ENCODE measurements at regions not wholly inside any gene's neighbourhood (a gene's known extent, or its start where the extent isn't known, plus 50 kb on each side); places are given as distances from the start of the nearest gene placed in this dataset.
A peak's percentile ranks its signal among the peaks of the same experiment; 100 is the strongest.

DNA sequence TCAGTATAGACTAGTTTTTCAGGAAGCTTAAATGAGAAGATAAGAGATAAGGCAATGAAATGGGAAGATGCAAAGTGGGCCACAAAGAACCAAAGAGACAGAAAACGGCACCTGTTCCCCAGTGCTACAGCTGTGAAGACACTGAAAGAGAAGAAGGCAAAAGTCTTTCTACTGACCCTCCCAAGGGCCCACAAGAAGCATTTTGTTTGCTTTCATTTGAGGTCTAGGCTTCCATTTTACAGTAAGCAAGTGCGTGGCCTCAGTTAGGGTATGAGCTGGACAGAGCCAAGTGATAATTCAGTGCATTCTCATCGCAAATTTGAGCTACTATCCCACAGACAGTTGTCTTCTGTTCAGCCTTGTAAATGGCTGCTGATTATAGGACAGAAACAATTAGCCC, 53.4 kb upstream of the STK17B start:
- no peak for DNase-seq (ENCODE audit: low read depth)

DNA sequence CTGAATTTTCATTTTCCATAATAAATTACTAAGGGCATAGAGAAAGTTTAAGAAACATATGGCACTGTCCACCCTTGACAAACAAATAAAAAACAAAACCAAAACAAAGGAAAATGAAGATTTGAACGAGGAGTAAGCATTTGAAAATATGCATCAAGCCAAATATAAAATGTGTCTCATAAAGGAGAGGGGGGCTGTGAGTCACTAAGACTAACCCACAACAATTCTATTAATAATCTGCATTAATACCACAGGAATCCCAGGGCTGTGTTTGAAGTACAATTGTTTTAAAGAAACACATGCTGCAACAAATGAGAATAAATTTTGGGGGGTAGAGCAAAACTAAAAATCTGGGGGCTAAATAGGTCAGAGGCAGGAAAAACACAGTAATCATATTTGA, 53.8 kb upstream of the STK17B start:
- DNase-seq (ENCODE audit: low read depth), result no peak

DNA sequence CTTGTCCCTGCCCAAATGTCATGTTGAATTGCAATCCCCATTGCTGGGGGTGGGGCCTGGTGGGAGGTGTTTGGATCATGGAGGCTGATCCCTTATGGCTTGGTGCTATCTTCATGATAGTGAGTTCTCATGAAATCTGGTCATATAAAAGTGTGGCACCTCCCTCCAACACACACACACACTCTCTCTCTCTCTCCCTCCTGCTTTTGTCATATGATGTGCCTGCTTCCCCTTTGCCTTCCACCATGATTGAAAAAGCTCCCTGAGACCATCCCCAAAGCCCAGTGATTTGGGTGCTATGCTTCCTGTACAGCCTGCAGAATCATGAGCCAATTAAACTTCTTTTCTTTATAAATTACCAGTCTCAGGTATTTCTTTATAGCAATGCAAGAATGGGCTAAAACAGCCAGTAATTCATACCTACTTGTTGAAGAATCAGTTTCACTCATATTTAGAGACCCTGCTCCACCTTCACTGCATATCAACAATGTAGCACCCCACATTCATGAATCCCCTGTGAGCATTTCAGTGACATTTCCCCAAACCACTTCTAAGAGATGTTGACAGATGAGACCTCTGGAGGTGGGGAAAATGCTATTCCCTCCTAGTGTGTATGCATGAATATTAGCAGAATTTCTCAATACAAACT, 54.8 kb upstream of the STK17B start:
- DNase-seq (ENCODE audit: low read depth), result no peak

DNA sequence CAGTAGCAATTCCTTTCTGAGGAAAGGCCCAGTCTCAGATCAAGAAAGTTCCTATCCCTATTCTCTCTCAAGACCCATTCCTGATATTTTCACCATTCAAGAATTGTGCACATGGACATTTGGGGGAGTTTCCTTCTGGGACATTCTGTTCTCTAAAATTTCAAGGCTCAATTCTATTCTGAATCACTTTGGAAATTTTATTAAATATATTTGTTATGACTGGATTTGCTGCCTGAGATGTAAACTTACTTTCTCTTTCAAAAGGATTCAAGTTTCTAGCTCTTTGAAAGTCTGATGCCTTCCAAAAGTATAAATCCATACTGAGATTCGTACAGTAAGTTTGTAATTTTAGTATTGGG, 55.3 kb upstream of the STK17B start:
- no peak for DNase-seq (ENCODE audit: low read depth)

DNA sequence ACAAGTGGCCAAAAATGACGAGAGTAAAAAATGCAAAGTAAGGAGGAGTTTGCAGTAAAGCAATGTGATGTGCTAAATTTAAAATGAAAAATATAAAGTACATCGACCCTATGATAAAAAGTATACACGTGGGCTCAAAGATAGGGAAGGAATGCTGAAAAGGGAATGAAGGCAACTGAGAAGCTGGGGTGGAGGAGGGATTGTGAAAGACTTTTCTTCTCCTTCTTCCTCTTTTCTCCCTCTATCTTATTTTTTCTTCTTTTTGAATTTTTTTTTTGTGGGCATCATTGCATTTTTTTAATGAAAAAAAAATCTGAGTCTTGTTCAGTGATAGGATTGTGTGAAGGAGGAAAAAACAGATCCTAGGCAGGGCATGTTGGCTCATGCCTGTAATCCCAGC, 57.6 kb upstream of the STK17B start:
- DNase-seq (ENCODE audit: low read depth), result no peak

DNA sequence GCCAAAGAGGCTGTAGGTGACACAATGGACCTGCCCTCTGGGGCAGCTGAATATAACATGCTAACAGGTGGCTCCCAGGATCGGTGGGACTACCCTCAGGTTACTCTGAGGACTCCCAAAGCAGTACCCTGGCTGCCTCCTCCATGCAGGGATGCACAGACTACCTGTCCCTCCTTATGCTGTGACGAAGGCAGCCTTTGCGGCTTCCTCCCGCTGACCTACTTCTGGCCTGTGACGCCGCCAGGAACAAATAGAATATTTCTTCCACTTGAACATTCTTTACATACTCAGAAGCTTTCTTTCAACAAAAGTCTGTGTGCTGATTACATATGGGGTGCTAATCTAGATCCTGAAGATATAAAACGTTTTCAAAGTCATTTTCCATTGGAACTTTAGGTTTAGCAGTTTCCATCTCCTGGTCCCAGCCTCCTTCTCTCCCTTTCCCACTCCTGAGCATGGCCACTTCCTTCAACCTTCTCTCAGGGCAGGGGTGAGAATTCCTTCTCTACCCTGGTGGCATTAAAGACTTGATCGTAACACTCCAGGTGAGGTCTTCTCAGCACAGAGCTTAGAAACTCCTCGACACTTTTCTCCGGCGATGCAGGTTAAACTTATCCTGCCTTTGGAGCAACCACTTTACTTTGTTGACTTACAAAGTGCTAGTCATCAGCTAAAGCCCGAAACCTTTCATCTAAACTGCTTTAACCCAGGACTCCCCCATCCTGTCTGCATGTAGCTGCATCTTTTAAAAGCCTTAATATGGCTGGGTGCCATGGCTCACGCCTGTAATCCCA, 58.9 kb upstream of the STK17B start:
- peak; percentile 21 for DNase-seq (ENCODE audit: low read depth)

DNA sequence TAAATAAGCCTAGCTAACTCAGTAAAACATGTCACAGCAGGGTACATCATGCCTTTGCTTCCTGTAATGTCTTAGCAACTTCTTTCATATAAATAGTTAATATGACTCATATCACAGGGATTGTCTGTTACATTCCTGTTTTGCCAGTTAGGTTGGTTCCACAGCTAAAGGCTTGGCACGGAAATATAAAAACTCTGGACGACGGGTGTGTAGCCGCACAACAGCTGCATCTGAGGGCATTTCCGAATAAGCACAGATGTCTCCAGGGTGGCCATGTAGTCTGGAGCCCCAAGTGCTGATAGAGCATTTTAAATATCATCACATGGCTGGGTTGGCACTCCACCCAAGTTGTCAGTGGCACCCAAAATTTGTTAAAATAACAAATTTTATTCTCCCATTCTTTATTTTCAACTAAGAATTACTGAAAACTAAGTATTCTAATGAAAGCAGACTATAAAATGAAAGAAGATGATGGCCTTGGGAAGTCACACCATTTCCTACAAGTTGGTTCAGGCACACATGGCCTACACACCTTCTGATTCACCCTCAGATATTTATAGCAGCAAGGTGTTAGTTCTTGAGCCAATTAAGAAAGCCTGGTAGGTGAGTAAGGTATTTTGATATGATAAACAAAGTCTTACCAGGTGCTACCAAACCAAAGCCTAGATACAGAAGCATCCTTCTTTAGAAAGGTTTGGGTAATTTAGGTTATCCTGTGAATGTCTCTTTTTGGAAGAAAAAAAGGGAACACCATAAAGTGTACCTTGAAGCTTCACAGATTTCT, 61.8 kb upstream of the STK17B start:
- no peak for DNase-seq (ENCODE audit: low read depth)

DNA sequence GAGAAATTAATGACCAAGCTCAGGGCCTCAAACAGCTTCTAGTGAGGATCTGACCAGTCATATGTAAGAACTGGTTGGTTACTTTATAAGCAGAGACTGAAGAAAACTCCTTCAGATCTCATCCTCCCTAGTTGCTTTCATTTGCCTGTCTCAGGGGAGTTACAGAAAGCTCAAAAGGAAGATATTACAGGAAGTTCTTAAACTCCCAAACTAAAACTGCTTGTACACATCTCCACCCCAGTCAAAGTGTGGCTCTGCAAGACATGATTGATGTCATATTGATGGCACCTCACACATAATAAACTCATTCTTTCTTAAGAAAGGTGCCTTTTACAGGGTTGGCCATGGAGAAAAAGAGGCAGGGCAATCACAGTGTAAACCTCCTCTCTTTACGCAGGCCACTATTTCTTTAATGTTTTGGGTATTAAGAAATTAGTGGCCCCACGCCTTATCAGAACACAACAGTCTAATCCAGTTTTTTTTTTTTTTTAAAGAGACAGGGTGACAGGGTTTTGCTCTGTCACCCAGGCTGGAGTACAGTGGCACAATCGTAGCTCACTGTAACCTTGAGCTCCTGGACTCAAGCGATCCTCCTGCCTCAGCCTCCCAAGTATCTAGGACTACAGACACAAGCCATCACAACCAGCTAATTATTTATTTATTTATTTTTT, 62.6 kb upstream of the STK17B start:
- no peak for DNase-seq (ENCODE audit: low read depth)

DNA sequence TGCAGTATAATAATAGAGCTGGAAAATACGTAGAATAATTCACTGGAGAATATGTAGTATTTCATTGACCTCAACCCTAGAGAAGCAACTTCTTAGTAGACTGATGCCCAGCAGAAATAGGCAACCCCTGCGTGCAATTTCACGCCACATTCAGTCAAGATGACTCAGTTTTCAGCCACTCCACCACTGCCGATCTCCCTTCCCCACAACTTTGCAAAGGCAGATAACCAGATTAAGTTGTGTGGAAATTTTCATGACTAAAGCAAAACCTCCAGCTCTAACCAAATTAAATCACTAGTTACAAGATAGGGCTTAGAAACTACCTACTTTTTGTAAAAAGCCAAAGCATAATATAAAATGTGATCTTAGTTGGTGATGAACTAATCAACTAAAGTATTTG, 63.3 kb upstream of the STK17B start:
- peak; percentile 27 for DNase-seq (ENCODE audit: low read depth)

DNA sequence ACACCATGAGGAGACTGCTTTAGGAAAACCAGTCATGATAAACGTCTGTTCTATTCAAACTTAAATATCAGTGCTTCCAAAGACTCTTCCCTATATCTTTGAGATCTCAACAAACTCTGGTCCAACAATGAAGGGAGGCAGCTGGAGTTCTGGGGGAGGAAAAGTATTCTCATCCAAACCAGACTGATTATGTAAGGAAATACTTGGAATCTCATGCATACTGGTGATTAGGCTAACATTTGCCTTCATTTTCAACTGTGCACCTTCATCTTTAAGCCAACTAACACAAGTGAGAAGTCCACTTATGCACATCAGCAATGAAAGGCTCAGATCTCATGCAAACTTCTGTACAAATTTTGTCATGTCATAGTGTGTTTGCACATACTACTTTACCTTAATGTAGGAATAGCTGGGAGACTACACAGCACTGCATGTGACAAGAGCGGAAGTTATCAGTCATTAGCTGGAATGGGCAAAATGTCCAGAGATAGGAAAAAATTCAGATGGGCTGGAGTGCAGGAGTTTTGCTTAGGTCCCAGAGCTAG, 67.5 kb upstream of the STK17B start:
- no peak for DNase-seq (ENCODE audit: low read depth)

DNA sequence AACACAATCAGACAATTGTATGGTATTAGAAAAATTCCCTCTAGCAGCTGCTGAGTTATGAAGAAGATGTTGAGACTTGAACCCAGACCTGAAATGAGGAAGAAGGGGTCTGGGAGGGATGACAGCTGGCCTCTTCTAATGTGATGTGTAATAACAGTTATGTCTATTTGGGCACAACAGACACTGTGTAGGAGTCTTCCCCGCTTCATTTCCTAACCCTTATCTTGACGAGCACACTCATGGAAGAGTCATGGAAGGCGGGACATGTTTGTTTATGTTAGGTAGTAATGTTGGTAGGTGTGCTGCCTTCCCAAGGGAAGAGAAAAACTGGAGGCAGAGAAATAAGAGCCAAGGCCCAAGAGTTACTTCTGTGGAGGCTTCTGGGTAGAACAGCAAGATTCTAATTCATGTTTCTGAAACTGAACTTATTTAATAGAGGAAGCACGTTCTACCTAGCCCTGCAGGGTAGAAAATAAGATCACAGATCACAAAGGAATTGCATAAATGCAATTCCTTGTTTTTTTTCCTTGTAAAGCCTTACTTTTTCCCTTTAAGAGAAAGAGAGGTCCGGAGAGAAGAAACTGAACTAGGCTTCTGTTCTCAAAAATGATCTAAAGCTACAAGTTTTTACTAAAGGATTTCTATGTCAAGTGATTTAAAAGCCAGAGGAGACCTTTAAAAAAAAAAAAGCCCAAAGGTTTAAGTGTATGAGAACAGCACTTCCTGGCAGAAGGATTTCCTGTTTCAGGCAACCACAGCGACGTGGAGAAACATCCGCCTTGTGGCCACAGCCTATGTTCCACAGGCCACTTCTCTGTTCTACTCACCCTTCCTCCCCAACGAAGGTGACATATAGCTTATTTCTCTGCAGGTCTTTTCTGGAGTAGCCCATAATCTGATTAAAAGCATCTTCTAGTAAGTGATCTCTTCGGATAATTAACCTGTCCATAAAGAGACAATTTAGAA, 68.5 kb upstream of the STK17B start:
- peak; percentile 71 for DNase-seq (ENCODE audit: low read depth)

DNA sequence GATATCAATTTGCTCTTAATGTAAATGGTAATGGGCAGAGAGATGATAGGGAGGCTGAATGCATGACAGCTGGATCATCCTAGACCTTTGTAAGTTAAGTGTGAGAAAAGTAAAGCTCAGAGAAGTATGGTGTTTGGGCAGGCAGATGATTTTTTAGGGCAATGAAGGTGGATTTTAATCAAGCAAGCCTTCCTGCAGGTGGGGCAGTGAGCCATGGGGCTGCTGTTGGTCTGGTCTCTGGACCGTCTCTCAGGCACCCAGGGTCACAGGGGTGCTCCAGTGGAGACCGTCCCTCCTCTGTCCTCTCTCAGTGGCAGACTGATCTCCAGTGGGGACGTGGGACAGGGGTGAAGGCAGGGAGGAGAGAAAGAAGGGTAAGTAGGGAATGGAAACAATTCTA, 69.8 kb upstream of the STK17B start:
- DNase-seq (ENCODE audit: low read depth), result no peak

DNA sequence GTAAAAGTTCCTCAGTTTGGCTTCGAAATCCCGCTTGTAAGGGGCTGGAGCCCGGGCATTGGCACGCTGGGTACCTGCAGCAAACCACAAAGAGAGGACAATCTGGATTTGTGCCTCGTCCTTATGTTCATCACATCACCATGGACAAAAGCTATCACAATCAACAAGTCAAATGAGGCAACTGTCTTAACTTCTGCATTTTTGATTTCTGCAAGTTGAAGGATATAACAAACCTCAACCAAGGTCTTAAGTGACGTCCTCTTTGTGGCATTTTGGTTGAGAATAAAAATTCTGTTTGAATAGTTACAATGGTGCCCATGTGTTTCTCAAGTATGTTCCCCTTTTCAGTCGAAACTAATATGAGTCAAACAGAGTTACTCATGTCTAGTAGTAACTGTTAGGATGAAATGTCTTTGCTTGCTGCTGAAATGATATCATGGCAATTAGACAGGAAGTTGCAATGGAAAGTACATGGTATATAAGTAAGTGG, 70.8 kb upstream of the STK17B start:
- no peak for DNase-seq (ENCODE audit: low read depth)

DNA sequence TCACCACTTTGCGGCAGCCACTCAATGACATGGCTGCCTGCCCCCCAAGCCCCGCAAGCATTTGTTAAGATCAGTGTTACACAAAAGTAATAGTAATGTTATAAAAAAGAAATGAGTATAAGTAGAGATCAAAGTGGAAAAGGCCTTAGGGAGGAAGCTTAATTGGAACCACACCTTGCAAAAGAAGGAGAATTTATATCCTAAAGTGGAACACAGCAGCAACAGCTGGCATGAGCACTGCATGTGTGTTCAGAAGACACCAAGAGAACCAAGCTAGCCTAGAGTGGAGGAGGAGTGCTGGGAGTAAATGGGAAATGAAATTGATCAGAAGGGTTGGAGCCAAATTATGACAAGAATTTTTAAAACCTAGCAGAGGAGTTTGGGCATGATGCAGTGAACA, 73.1 kb upstream of the STK17B start:
- DNase-seq (ENCODE audit: low read depth), result no peak

DNA sequence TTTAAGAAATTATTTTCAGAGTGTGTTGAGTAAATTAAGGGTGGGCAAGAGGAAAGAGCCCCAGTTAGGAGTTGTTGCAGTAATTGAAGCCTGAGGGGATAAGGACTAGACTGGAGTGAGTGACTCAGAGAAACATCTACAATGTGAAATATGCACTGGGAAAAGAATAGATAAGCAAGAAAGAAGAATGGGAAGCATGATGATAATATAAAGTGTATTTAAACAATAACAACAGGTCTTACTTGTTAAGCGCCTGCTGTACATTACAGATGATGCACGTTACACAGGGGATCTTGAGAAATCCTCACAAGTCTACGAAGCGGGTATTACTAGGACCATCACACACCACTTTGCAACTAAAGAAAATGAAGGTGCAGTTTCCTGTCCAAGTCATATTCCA, 73.6 kb upstream of the STK17B start:
- no peak for DNase-seq (ENCODE audit: low read depth)

DNA sequence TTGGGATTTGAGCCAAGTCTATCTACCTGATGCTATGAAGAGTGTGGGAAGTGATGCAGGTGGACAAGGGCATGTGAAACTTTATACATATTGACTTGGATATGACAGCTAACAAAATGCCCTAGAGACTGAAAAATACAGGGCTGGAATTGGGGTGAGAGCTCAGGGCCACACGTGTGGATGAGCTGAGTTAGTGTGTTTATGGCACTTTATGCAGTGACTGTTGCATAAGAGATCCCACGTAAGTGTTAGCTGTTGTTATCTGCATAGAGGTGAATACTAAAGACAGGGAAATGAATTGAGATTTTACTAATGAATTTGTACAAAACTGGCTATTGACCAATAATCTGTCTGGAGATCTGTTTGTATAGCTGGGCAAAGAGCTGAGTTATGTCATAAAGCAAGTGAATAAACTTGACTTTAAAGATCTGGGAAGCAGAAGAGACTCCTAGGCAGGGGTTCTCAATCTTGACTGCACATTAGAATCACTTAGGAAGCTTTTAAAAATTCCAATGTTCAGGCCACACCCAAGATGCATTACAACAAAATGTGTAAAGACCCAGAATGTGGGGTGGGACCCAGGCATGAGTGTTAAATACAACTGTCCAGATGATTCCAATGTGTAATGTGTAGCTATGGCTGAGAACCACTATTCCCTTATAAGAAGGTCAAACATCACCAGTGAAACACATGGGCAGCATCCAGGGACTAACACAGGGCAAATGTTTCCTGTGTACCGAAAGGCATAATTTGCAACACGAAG, 74.2 kb upstream of the STK17B start:
- no peak for DNase-seq (ENCODE audit: low read depth)

DNA sequence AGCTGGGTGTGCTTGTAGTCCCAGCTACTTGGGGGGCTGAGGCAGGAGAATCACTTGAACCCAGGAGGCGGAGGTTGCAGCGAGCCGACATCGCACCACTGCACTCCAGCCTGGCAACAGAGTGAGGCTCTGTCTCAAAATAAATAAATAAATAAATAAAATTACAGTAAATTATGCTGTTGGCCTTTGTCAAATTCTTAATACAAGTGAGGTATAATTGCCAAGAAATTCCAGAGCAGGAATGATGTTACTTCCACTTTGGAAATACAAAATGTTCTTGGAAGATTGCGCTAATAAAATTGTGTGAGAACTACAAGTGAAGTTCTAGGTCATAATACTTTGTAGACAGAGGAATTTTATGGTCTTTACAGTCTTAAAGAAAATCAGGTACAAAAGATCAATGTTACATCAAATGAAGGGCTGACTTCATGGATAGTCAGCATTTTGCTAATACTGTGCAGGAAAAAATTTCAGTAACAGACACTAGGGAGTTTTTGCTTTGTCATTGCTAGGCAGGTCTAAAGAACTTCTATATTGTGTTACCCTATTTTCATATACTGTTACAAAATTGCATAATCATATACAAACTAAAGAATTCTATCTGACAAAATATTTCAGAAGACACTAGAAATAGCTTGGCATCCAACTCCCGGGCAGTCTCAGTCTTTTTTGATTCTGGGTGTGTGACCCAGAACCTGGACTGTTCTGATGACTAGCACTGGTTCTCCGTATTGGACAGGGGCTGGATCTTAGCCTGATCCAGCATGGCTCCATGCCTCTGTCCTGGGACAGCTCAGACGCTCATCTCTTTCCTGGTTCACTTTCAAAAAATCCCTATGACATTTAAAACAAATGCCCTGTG, 76.0 kb upstream of the STK17B start:
- no peak for DNase-seq (ENCODE audit: low read depth)

DNA sequence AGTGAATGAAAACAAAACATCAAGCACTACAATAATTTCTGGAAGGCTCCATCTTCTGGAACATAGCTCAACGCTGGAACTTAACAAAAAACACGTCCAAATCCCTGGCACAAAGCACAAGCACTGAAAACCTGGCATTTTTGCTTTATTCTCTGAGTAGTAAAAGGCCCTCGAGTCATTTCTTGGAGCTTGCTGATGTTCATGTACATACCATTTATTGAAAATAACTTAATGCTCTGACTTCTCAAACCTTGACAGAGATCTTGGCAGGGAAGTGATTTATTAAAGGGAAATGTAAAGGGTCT, 76.5 kb upstream of the STK17B start:
- no peak for DNase-seq (ENCODE audit: low read depth)

DNA sequence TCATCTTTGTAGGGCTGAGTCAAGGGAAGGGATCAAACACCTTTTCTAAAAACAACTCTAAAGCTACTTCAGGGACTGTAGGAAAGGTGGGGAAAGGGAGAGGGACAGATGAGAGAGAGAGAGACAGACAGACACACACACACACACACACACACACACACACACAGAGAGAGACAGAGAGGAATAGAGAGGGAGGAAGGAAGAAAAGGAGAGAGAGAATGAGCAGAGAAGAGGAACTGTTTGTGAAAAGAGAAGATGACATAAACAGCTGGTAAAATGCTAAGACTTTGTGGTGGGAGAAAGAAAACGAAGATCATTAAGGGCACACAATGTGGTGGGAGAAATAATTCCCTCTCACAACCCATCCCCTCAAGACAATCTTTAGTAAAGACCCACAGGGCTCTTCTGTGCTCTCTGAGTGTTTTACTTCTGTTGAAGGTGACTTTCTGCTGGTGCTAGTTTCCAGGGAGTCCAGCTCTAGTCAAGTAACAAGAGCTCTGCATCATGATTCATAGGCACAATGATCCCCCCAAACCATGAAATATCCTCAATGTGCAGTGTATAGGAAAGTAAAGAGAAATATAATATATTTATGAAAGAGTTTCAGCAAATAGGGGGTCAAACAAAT, 77.2 kb upstream of the STK17B start:
- no peak for DNase-seq (ENCODE audit: low read depth)
